ELF-1 (cell line): ENCODE measurements at regions not wholly inside any gene's neighbourhood (a gene's known extent, or its start where the extent isn't known, plus 50 kb on each side); places are given as distances from the start of the nearest gene placed in this dataset.

Experiments used
- DNase-seq: peaks from one replicate; pipeline ENCODE4 v3.0.0-alpha.2; 2016; ENCODE audit warnings: low read depth, low spot score

GRCh38 chr19:33898062-33898677, 101.5 kb downstream of the KCTD15 start:
- DNase-seq, result no peak

GRCh38 chr19:33900817-33901216, 104.1 kb downstream of the KCTD15 start:
- DNase-seq, result no peak

- DNase-seq, result no peak
Measured at GRCh38 chr19:33902395-33902794, 105.7 kb downstream of the KCTD15 start.

GRCh38 chr19:33902802-33903488, 106.3 kb downstream of the KCTD15 start:
- peak; percentile 17 for DNase-seq

GRCh38 chr19:33903489-33903850, 106.8 kb downstream of the KCTD15 start:
- DNase-seq, result no peak

GRCh38 chr19:33904681-33905080, 108.0 kb downstream of the KCTD15 start:
- DNase-seq, result peak; percentile 87

GRCh38 chr19:33905473-33905936, 108.8 kb downstream of the KCTD15 start:
- peak; percentile 74 for DNase-seq

- DNase-seq, result peak; percentile 90
Measured at GRCh38 chr19:33905937-33906577, 109.4 kb downstream of the KCTD15 start.

- peak; percentile 82 for DNase-seq
Measured at GRCh38 chr19:33906578-33907335, 110.1 kb downstream of the KCTD15 start.

GRCh38 chr19:33910922-33911321, 114.3 kb downstream of the KCTD15 start:
- no peak for DNase-seq

GRCh38 chr19:33914599-33914998, 117.9 kb downstream of the KCTD15 start:
- no peak for DNase-seq

- no peak for DNase-seq
Measured at GRCh38 chr19:33916792-33917191, 120.1 kb downstream of the KCTD15 start.

- no peak for DNase-seq
Measured at GRCh38 chr19:33919291-33919690, 122.6 kb downstream of the KCTD15 start.

- DNase-seq, result no peak
Measured at GRCh38 chr19:33921165-33921564, 124.5 kb downstream of the KCTD15 start.

GRCh38 chr19:33926306-33926705, 129.6 kb downstream of the KCTD15 start:
- no peak for DNase-seq

- no peak for DNase-seq
Measured at GRCh38 chr19:33927789-33928457, 131.3 kb downstream of the KCTD15 start.

- no peak for DNase-seq
Measured at GRCh38 chr19:33928458-33928950, 131.8 kb downstream of the KCTD15 start.

- DNase-seq, result no peak
Measured at GRCh38 chr19:33933931-33934330, 137.3 kb downstream of the KCTD15 start.

GRCh38 chr19:33938821-33939220, 142.2 kb downstream of the KCTD15 start:
- no peak for DNase-seq

GRCh38 chr19:33941133-33941532, 144.5 kb downstream of the KCTD15 start:
- no peak for DNase-seq

GRCh38 chr19:33946535-33947264, 150.0 kb downstream of the KCTD15 start:
- DNase-seq, result no peak
